ENCODE measurements at regions not wholly inside any gene's neighbourhood (a gene's known extent, or its start where the extent isn't known, plus 50 kb on each side); places are given as distances from the start of the nearest gene placed in this dataset.

DNA sequence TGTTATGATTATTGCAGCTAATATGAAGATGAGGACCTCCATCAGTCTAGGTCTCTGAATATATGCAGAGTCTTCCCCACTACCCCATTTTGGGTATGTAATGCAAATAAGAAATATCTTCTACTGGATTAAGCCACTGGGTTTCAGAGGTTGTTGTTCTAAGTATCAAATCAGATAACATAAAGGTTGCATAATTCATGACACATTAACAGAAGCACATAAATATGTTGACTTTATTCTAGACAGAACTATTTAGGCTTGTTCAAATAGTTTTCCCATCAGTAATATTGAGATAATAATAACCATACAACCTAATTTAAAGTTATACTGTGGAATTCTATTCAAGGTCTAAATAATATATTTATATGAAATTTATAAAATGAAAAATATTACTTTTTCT, 157.1 kb downstream of the ETV1 start:
- no peak for DNase-seq (ENCODE audit: low spot score)
- Histone ChIP-seq H2BK12ac (ENCODE audit: low read length) (no peak overlapping the region), H3K27me3 (ENCODE audit: control insufficient read depth in 3 of 3, insufficient read depth in 3 of 3, low read depth in 1 of 3, low read length in 3 of 3) (no peaks in the 10 kb centered on the region), H2BK15ac (ENCODE audit: low read length) (no peak overlapping the region), H2AFZ (ENCODE audit: low read length) (no peak overlapping the region), H3K9ac (ENCODE audit: low read depth, low read length, poor library complexity) (no peak overlapping the region), H3K79me1 (ENCODE audit: low read depth, low read length) (no peaks in the 10 kb centered on the region), H4K91ac (ENCODE audit: low read depth, low read length, poor library complexity) (no peak overlapping the region), H2AK5ac (ENCODE audit: low read depth, low read length) (no peak overlapping the region), H3K4me1 (ENCODE audit: control insufficient read depth in 2 of 2, insufficient read depth in 1 of 2, low read depth in 1 of 2, low read length in 2 of 2) (peaks cover 2 to 10% of the 10 kb centered on the region in 2 donors), H4K8ac (ENCODE audit: low read depth, low read length) (no peak overlapping the region), H2BK120ac (ENCODE audit: low read depth, low read length) (no peak overlapping the region), H3K9me3 (replicated peaks in 1 of 2; ENCODE audit: control insufficient read depth in 2 of 2, insufficient read depth in 1 of 2, low read depth in 1 of 2, low read length in 2 of 2) (no peaks in the 10 kb centered on the region), H3K4ac (ENCODE audit: low read length) (no peak overlapping the region), H3K4me3 (ENCODE audit: low read length in 2 of 2) (no peak overlapping the region), H3K14ac (ENCODE audit: low read length) (no peak overlapping the region), H3K27ac (replicated peaks; ENCODE audit: low read length) (no peak overlapping the region), H3K36me3 (replicated peaks in 1 of 2; ENCODE audit: control insufficient read depth in 2 of 2, insufficient read depth in 2 of 2, low read length in 2 of 2) (no peaks in the 10 kb centered on the region), H3K18ac (ENCODE audit: low read length) (no peak overlapping the region), H3K23ac (ENCODE audit: low read depth, low read length, poor library complexity) (no peak overlapping the region), H2BK5ac (ENCODE audit: low read length) (no peak overlapping the region), H3K4me2 (ENCODE audit: insufficient read depth, low read length, poor library complexity, severe bottlenecking) (no peak overlapping the region)

DNA sequence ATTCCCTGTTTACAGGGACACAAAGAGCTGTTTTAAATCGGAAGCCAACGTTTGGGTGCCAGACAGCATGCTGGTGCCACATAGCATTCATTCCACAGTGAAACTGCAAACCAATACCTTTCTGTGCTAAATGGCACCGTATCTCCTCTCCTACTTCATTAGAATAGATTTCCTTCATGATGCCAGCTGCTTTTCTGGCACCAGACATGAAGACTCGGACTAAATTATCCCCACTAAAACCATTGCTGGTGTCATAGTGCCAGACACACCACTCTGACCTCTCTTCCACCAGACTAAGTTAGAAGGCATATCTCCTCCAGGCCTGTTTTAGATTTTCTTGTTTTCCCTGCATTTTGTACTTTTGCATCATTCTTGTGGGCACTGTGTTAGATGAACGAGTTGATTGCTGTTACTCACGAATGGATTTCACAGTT, 155.1 kb downstream of the ETV1 start:
- no CpG with 5 or more reads among the region's 6 CpGs for WGBS, 2 donors (ENCODE audit: extremely low coverage in 2 of 2, insufficient read length in 2 of 2, insufficient replicate concordance in 1 of 2)
- no peak overlapping the region for H2BK120ac ChIP-seq (ENCODE audit: low read depth, low read length)
- H4K91ac ChIP-seq (ENCODE audit: low read depth, low read length, poor library complexity): no peak overlapping the region
- H3K4ac ChIP-seq (ENCODE audit: low read length): no peak overlapping the region
- no peak overlapping the region for H4K8ac ChIP-seq (ENCODE audit: low read depth, low read length)
- H3K79me1 ChIP-seq (ENCODE audit: low read depth, low read length): no peaks in the 10 kb centered on the region
- H2AFZ ChIP-seq (ENCODE audit: low read length): peak overlapping the region; percentile 59
- H3K27me3 ChIP-seq (ENCODE audit: control insufficient read depth in 3 of 3, insufficient read depth in 3 of 3, low read depth in 1 of 3, low read length in 3 of 3): no peaks in the 10 kb centered on the region
- peaks cover 2 to 10% of the 10 kb centered on the region in 2 donors for H3K4me1 ChIP-seq (ENCODE audit: control insufficient read depth in 2 of 2, insufficient read depth in 1 of 2, low read depth in 1 of 2, low read length in 2 of 2)
- no peaks in the 10 kb centered on the region for H3K9me3 ChIP-seq (replicated peaks in 1 of 2; ENCODE audit: control insufficient read depth in 2 of 2, insufficient read depth in 1 of 2, low read depth in 1 of 2, low read length in 2 of 2)
- no peaks in the 10 kb centered on the region for H3K36me3 ChIP-seq (replicated peaks in 1 of 2; ENCODE audit: control insufficient read depth in 2 of 2, insufficient read depth in 2 of 2, low read length in 2 of 2)
- H3K4me3 ChIP-seq (ENCODE audit: low read length in 2 of 2): no peak overlapping the region
- no peak overlapping the region for H2BK15ac ChIP-seq (ENCODE audit: low read length)
- H2AK5ac ChIP-seq (ENCODE audit: low read depth, low read length): no peak overlapping the region
- H3K23ac ChIP-seq (ENCODE audit: low read depth, low read length, poor library complexity): no peak overlapping the region
- no peak overlapping the region for H3K9ac ChIP-seq (ENCODE audit: low read depth, low read length, poor library complexity)
- no peak for DNase-seq (ENCODE audit: low spot score)
- H3K4me2 ChIP-seq (ENCODE audit: insufficient read depth, low read length, poor library complexity, severe bottlenecking): no peak overlapping the region
- no peak overlapping the region for H3K18ac ChIP-seq (ENCODE audit: low read length)
- H3K14ac ChIP-seq (ENCODE audit: low read length): no peak overlapping the region
- no peak overlapping the region for H2BK12ac ChIP-seq (ENCODE audit: low read length)
- H3K27ac ChIP-seq (replicated peaks; ENCODE audit: low read length): peak overlapping the region; percentile 40
- H2BK5ac ChIP-seq (ENCODE audit: low read length): no peak overlapping the region

DNA sequence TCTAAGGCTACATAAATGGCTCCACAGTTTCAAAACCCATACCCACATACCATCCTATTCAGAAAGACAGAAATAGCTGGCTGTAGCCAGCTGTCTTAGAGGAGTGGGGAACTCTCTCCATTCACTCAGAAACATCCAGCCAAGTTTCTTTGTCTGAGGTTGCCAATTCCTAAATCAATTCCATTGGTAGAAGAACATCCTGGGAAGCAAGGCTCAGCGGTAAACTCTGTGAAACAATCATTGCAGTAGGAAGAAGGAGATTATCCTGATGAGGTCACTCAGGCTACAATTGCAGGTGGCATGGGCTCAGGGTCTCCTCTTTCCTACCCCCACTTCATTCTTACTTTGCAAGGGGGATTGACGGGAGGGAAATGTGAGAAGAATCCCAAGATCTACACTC, 154.0 kb downstream of the ETV1 start:
- H3K18ac ChIP-seq (ENCODE audit: low read length): no peak overlapping the region
- no peak overlapping the region for H3K4ac ChIP-seq (ENCODE audit: low read length)
- no peak overlapping the region for H3K14ac ChIP-seq (ENCODE audit: low read length)
- H3K9me3 ChIP-seq (replicated peaks in 1 of 2; ENCODE audit: control insufficient read depth in 2 of 2, insufficient read depth in 1 of 2, low read depth in 1 of 2, low read length in 2 of 2): no peaks in the 10 kb centered on the region
- no peak overlapping the region for H3K4me2 ChIP-seq (ENCODE audit: insufficient read depth, low read length, poor library complexity, severe bottlenecking)
- H3K4me3 ChIP-seq (ENCODE audit: low read length in 2 of 2): no peak overlapping the region
- no peak overlapping the region for H4K91ac ChIP-seq (ENCODE audit: low read depth, low read length, poor library complexity)
- no CpG with 5 or more reads among the region's 2 CpGs for WGBS, 2 donors (ENCODE audit: extremely low coverage in 2 of 2, insufficient read length in 2 of 2, insufficient replicate concordance in 1 of 2)
- H3K36me3 ChIP-seq (replicated peaks in 1 of 2; ENCODE audit: control insufficient read depth in 2 of 2, insufficient read depth in 2 of 2, low read length in 2 of 2): no peaks in the 10 kb centered on the region
- no peak overlapping the region for H2BK120ac ChIP-seq (ENCODE audit: low read depth, low read length)
- H2BK12ac ChIP-seq (ENCODE audit: low read length): no peak overlapping the region
- no peaks in the 10 kb centered on the region for H3K27me3 ChIP-seq (ENCODE audit: control insufficient read depth in 3 of 3, insufficient read depth in 3 of 3, low read depth in 1 of 3, low read length in 3 of 3)
- H2BK15ac ChIP-seq (ENCODE audit: low read length): no peak overlapping the region
- no peak overlapping the region for H3K9ac ChIP-seq (ENCODE audit: low read depth, low read length, poor library complexity)
- peaks cover 2 to 8% of the 10 kb centered on the region in 2 donors for H3K4me1 ChIP-seq (ENCODE audit: control insufficient read depth in 2 of 2, insufficient read depth in 1 of 2, low read depth in 1 of 2, low read length in 2 of 2)
- H4K8ac ChIP-seq (ENCODE audit: low read depth, low read length): no peak overlapping the region
- H2AFZ ChIP-seq (ENCODE audit: low read length): peak overlapping the region; percentile 50
- no peak overlapping the region for H3K23ac ChIP-seq (ENCODE audit: low read depth, low read length, poor library complexity)
- peak overlapping the region; percentile 86 for H3K27ac ChIP-seq (replicated peaks; ENCODE audit: low read length)
- DNase-seq (ENCODE audit: low spot score): peak; percentile 62
- H3K79me1 ChIP-seq (ENCODE audit: low read depth, low read length): no peaks in the 10 kb centered on the region
- H2AK5ac ChIP-seq (ENCODE audit: low read depth, low read length): no peak overlapping the region
- H2BK5ac ChIP-seq (ENCODE audit: low read length): no peak overlapping the region

DNA sequence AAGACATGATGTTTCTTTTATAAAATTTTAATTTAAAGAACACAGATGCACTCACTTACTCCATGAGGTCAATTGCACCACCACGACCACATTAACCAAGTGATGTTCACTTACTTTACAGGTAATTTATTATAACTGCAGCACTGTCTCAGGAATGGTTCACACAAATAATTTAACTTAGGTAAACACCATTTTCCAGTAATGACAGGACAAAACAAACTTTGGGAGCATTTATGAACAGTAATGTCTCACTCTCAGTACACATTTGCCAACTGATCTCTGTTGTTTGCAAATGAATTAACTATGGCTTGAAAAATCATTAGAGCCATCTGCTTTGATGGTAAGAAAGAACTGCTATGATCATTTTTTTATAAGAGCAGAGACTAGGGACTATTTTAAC, 150.4 kb downstream of the ETV1 start:
- no CpG with 5 or more reads among the region's 1 CpG for WGBS, 2 donors (ENCODE audit: extremely low coverage in 2 of 2, insufficient read length in 2 of 2, insufficient replicate concordance in 1 of 2)
- Histone ChIP-seq H2BK5ac (ENCODE audit: low read length) (no peak overlapping the region), H3K9ac (ENCODE audit: low read depth, low read length, poor library complexity) (no peak overlapping the region), H3K4me1 (ENCODE audit: control insufficient read depth in 2 of 2, insufficient read depth in 1 of 2, low read depth in 1 of 2, low read length in 2 of 2) (peaks cover 2 to 6% of the 10 kb centered on the region in 2 donors), H3K4me3 (ENCODE audit: low read length in 2 of 2) (no peak overlapping the region), H2AK5ac (ENCODE audit: low read depth, low read length) (no peak overlapping the region), H3K27ac (replicated peaks; ENCODE audit: low read length) (no peak overlapping the region), H3K14ac (ENCODE audit: low read length) (no peak overlapping the region), H2AFZ (ENCODE audit: low read length) (no peak overlapping the region), H3K4ac (ENCODE audit: low read length) (no peak overlapping the region), H3K79me1 (ENCODE audit: low read depth, low read length) (no peaks in the 10 kb centered on the region), H2BK120ac (ENCODE audit: low read depth, low read length) (no peak overlapping the region), H2BK15ac (ENCODE audit: low read length) (no peak overlapping the region), H2BK12ac (ENCODE audit: low read length) (no peak overlapping the region), H3K27me3 (ENCODE audit: control insufficient read depth in 3 of 3, insufficient read depth in 3 of 3, low read depth in 1 of 3, low read length in 3 of 3) (no peaks in the 10 kb centered on the region), H3K23ac (ENCODE audit: low read depth, low read length, poor library complexity) (no peak overlapping the region), H3K9me3 (replicated peaks in 1 of 2; ENCODE audit: control insufficient read depth in 2 of 2, insufficient read depth in 1 of 2, low read depth in 1 of 2, low read length in 2 of 2) (no peaks in the 10 kb centered on the region), H4K8ac (ENCODE audit: low read depth, low read length) (no peak overlapping the region), H3K36me3 (replicated peaks in 1 of 2; ENCODE audit: control insufficient read depth in 2 of 2, insufficient read depth in 2 of 2, low read length in 2 of 2) (no peaks in the 10 kb centered on the region), H3K4me2 (ENCODE audit: insufficient read depth, low read length, poor library complexity, severe bottlenecking) (no peak overlapping the region), H4K91ac (ENCODE audit: low read depth, low read length, poor library complexity) (no peak overlapping the region), H3K18ac (ENCODE audit: low read length) (no peak overlapping the region)
- DNase-seq (ENCODE audit: low spot score): no peak

All from neuronal stem cell (in vitro differentiated cells).